Endothelial cell of umbilical vein (primary cell): ENCODE measurements at regions not wholly inside any gene's neighbourhood (a gene's known extent, or its start where the extent isn't known, plus 50 kb on each side); places are given as distances from the start of the nearest gene placed in this dataset.

ENCODE experiments used
- BruUV-seq: library from RNA; stranded (reverse); fragments of 400-500 nt; replicated peaks from 2 replicates; lab custom pipeline; 2021; lab: Mats Ljungman, UMichigan
- CTCF ChIA-PET: fragments of 300-600, 350-600 bp; sonication (Branson Sonifier 250); formaldehyde crosslinking; loops from one replicate; lab custom pipeline; 2021; ENCODE audit warnings: antibody characterized with exemption, inconsistent platforms; lab: Charles Lee
- POLR2A ChIA-PET: fragments of 300-600, 350-600 bp; sonication (Branson Sonifier 250); formaldehyde crosslinking; loops from one replicate; lab custom pipeline; 2021; ENCODE audit warnings: antibody characterized with exemption, inconsistent platforms; lab: Charles Lee
- DNase-seq: peaks from one replicate; pipeline ENCODE4 v3.0.0-alpha.2; 2011; ENCODE audit warnings: low read depth, low spot score
- FAIRE-seq: peaks from 2 replicates; lab custom pipeline; 2011; peaks lifted over from hg19 to GRCh38; lab: Jason Lieb, UNC
- H2AFZ ChIP-seq: 2 replicates; pipeline ENCODE4 v1.6.0; 2012; ENCODE audit warnings: low read depth, low read length, control low read depth, inconsistent platforms
- H3K27ac ChIP-seq: 2 replicates; pipeline ENCODE4 v1.5.1; 2011; ENCODE audit warnings: low read depth, mild to moderate bottlenecking, control low read depth, low read length, moderate library complexity; ENCODE audit not compliant: insufficient read depth
- H3K27me3 ChIP-seq, 2 experiments: 2 replicates each; pipeline versions ENCODE4 v1.6.0 to v1.6.1; 2011; ENCODE audit warnings: low read length in 2 of 2, mixed read lengths in 1 of 2; ENCODE audit not compliant: control insufficient read depth in 2 of 2, insufficient read depth in 2 of 2
- H3K36me3 ChIP-seq, 2 experiments: 2 replicates in 1 of 2; 3 replicates in 1 of 2; pipeline ENCODE4 v1.5.1; 2011; ENCODE audit warnings: low read length in 2 of 2, mild to moderate bottlenecking in 1 of 2, moderate library complexity in 1 of 2; ENCODE audit not compliant: control insufficient read depth in 2 of 2, insufficient read depth in 2 of 2; ENCODE audit errors: extremely low read depth in 1 of 2
- H3K4me1 ChIP-seq: 3 replicates; pipeline ENCODE4 v1.5.1; 2011; ENCODE audit warnings: mild to moderate bottlenecking, low read length; ENCODE audit not compliant: control insufficient read depth, insufficient read depth; ENCODE audit errors: extremely low read depth
- H3K4me2 ChIP-seq: 2 replicates; pipeline ENCODE4 v1.6.1; 2011; ENCODE audit warnings: low read length, control low read depth, mixed read lengths; ENCODE audit not compliant: insufficient read depth
- H3K4me3 ChIP-seq, 3 experiments: fragments of 200-600 bp in 1 of 3; sonication (generic), shearing (Covaris generic) in 1 of 3; replicated peaks in 1 of 3; 2 replicates each; pipeline ENCODE4 v1.5.1; 2011 to 2016; ENCODE audit warnings: control low read depth in 3 of 3, low read length in 3 of 3, mild to moderate bottlenecking in 2 of 3, inconsistent platforms in 1 of 3, low read depth in 1 of 3, moderate library complexity in 1 of 3; ENCODE audit not compliant: insufficient read depth in 1 of 3
- H3K79me2 ChIP-seq: 2 replicates; pipeline ENCODE4 v1.6.0; 2012; ENCODE audit warnings: low read length, inconsistent platforms; ENCODE audit not compliant: control insufficient read depth, insufficient read depth
- H3K9ac ChIP-seq: replicated peaks from 2 replicates; pipeline ENCODE3; 2011; ENCODE audit warnings: low read length, control low read depth; ENCODE audit not compliant: insufficient read depth; ENCODE audit errors: extremely low read depth
- H3K9me1 ChIP-seq: replicated peaks from 3 replicates; pipeline ENCODE4 v1.6.0; 2011; ENCODE audit warnings: mild to moderate bottlenecking, low read length; ENCODE audit not compliant: control insufficient read depth, insufficient read depth; ENCODE audit errors: extremely low read depth
- H3K9me3 ChIP-seq: replicated peaks from 2 replicates; pipeline ENCODE4 v1.5.1; 2012; ENCODE audit warnings: low read length, inconsistent platforms; ENCODE audit not compliant: control insufficient read depth, insufficient read depth
- H4K20me1 ChIP-seq: replicated peaks from 2 replicates; pipeline ENCODE3; 2011; ENCODE audit warnings: mild to moderate bottlenecking, low read length; ENCODE audit not compliant: control insufficient read depth, insufficient read depth; ENCODE audit errors: extremely low read depth
- EZH2 ChIP-seq: IDR thresholded peaks from 2 replicates; pipeline ENCODE4 v1.6.1; 2012; ENCODE audit warnings: borderline replicate concordance, low read depth, mild to moderate bottlenecking, moderate library complexity, low read length, inconsistent platforms; ENCODE audit not compliant: severe bottlenecking
- FOS ChIP-seq: IDR thresholded peaks from 2 replicates; pipeline ENCODE4 v1.6.1; 2011; ENCODE audit warnings: mild to moderate bottlenecking, low read length, moderate library complexity, borderline replicate concordance; ENCODE audit not compliant: insufficient read depth
- GATA2 ChIP-seq: IDR thresholded peaks from 2 replicates; pipeline ENCODE4 v1.7.0; 2011; ENCODE audit warnings: low read depth, mild to moderate bottlenecking, moderate library complexity, mixed read lengths, low read length; ENCODE audit not compliant: insufficient read length, insufficient read depth
- JUN ChIP-seq: IDR thresholded peaks from 2 replicates; pipeline ENCODE4 v1.6.1; 2011; ENCODE audit warnings: borderline replicate concordance, low read depth; ENCODE audit not compliant: insufficient read length, insufficient read depth
- MYC ChIP-seq: IDR thresholded peaks from one replicate; pipeline ENCODE4 v1.6.1; 2011; ENCODE audit warnings: mild to moderate bottlenecking, low read depth, low read length
- POLR2A ChIP-seq: IDR thresholded peaks from 2 replicates; pipeline ENCODE4 v1.6.1; 2012; ENCODE audit warnings: low read depth, mild to moderate bottlenecking, control low read depth, low read length
- POLR2AphosphoS5 ChIP-seq: IDR thresholded peaks from 2 replicates; pipeline ENCODE4 v1.6.1; 2012; ENCODE audit warnings: low read depth, mild to moderate bottlenecking, control low read depth, low read length, moderate library complexity; ENCODE audit not compliant: insufficient read depth
- dilution Hi-C: fragments of 300-500 bp; cut with MboI; formaldehyde crosslinking; loops from one replicate; pipeline ENCODE4 v1.15.0; 2019; ENCODE audit warnings: low sequenced_read_pairs; ENCODE audit not compliant: extremely low pct_ligation_motif_present
- intact Hi-C: fragments of 100-400 bp; cut with micrococcal nuclease; formaldehyde crosslinking; loops from one replicate; pipeline ENCODE4 v1.10.0; 2022
- TF ChIP-seq, protein P1 (sequence below): IDR thresholded peaks from 2 replicates; pipeline ENCODE4 v1.6.1; 2011; ENCODE audit not compliant: insufficient read depth, insufficient read length
- TF ChIP-seq, protein P2 (sequence below), 2 donors: IDR thresholded peaks; 1 replicate in 1 of 2; 2 replicates in 1 of 2; pipeline ENCODE4 v1.5.1; 2011; ENCODE audit warnings: low read length in 2 of 2, mild to moderate bottlenecking in 2 of 2, moderate library complexity in 2 of 2, control low read depth in 1 of 2, inconsistent platforms in 1 of 2, low read depth in 1 of 2; ENCODE audit not compliant: insufficient read depth in 1 of 2; ENCODE audit errors: extremely low read depth in 1 of 2

DNA sequence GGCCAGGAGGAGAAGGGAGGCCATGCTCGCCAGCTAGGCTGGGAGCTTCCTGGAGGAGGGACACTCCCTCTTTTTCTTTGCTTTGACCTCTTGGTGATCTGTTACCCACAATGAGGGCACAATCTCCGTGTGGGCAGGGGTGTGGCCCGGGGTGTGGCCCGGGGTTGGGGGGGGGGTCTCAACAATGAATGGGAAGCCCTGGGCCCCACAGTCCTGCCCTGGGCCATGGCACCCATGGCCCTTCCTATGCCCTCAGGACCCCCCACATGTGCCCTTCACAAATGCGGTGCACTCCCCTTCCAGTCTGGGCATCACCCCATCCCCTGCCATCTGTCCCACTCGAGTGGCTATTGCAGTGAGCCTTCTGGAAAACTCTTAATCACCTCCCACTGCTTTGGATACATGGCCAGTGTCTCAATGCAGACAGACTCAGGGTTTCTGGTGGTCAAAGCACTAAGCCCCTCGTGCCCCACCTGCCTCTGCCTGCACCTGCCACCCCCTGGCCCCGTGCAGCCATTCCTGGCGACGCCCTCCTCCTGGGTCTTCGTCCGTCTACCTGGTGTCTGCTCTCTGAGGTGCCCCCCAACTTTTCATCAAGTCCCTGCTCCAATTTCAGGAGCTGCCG, 611.3 kb downstream of the TBC1D22A start:
- no peaks in the 10 kb centered on the region for H3K27me3 ChIP-seq
- BruUV-seq: no TSS peak
- dilution Hi-C loops (no loop called here), intact Hi-C loops (no loop called here)
- POLR2A ChIA-PET: no interaction called here
- CTCF ChIA-PET: no interaction called here
- H3K27ac ChIP-seq: no peak overlapping the region
- H2AFZ ChIP-seq: no peak overlapping the region
- no peaks in the 10 kb centered on the region for H3K9me1 ChIP-seq
- FAIRE-seq: no peak
- no peak overlapping the region for H3K4me2 ChIP-seq
- H3K4me3 ChIP-seq: no peak overlapping the region
- H3K9me3 ChIP-seq: no peaks in the 10 kb centered on the region
- H3K36me3 ChIP-seq: no peaks in the 10 kb centered on the region
- H3K4me1 ChIP-seq: no peaks in the 10 kb centered on the region
- DNase-seq: no peak
- H3K79me2 ChIP-seq: no peaks in the 10 kb centered on the region
- no peaks in the 10 kb centered on the region for H4K20me1 ChIP-seq
- no peak overlapping the region for H3K9ac ChIP-seq
- TF ChIP-seq MYC (no peak), POLR2A (no peak), EZH2 (no peak), POLR2AphosphoS5 (no peak), FOS (no peak), JUN (no peak), GATA2 (no peak)
- TF ChIP-seq, protein P1, sequence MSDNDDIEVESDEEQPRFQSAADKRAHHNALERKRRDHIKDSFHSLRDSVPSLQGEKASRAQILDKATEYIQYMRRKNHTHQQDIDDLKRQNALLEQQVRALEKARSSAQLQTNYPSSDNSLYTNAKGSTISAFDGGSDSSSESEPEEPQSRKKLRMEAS: no peak
- TF ChIP-seq, protein P2, sequence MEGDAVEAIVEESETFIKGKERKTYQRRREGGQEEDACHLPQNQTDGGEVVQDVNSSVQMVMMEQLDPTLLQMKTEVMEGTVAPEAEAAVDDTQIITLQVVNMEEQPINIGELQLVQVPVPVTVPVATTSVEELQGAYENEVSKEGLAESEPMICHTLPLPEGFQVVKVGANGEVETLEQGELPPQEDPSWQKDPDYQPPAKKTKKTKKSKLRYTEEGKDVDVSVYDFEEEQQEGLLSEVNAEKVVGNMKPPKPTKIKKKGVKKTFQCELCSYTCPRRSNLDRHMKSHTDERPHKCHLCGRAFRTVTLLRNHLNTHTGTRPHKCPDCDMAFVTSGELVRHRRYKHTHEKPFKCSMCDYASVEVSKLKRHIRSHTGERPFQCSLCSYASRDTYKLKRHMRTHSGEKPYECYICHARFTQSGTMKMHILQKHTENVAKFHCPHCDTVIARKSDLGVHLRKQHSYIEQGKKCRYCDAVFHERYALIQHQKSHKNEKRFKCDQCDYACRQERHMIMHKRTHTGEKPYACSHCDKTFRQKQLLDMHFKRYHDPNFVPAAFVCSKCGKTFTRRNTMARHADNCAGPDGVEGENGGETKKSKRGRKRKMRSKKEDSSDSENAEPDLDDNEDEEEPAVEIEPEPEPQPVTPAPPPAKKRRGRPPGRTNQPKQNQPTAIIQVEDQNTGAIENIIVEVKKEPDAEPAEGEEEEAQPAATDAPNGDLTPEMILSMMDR (IDR thresholded peaks at IDR 0.05; ENCODE audit: extremely low read depth in 1 of 2, insufficient read depth in 1 of 2, low read depth in 1 of 2, low read length in 2 of 2): no peak
